GM18873 (cell line): ENCODE measurements at regions not wholly inside any gene's neighbourhood (a gene's known extent, or its start where the extent isn't known, plus 50 kb on each side); places are given as distances from the start of the nearest gene placed in this dataset.
"Not testable (repeated sequence)": the region's sequence is repeated elsewhere in the genome, so short reads cannot be mapped to it uniquely, and the experiment has no call there.

Experiments
- ATAC-seq: cut with Tn5 transposase; IDR thresholded peaks from one replicate; pipeline ENCODE4 v1.9.1; 2021; ENCODE audit warnings: mild to moderate bottlenecking, moderate library complexity, moderate number of reproducible peaks; ENCODE audit not compliant: unreplicated experiment, low FRiP score

DNA sequence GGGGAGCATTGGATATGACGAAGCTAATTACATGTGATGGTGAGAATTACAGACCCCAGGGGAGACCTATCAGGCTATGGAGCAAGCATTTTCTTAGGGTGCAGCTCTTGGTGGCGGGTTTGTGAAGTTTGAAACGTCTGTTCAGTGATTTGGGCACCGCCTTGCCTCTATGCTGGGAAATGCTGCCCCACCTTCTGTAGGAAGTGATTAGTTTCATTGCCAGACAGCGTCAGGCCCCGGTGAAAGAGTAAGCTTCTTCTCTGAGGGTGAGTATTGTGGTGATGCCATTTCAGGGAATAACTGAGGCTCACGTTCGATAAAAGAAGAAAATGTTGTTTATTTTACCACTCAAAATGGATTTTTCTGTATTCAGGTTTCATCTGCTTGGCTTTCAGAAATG, 186.2 kb upstream of the CDH2 start:
- no peak for ATAC-seq

DNA sequence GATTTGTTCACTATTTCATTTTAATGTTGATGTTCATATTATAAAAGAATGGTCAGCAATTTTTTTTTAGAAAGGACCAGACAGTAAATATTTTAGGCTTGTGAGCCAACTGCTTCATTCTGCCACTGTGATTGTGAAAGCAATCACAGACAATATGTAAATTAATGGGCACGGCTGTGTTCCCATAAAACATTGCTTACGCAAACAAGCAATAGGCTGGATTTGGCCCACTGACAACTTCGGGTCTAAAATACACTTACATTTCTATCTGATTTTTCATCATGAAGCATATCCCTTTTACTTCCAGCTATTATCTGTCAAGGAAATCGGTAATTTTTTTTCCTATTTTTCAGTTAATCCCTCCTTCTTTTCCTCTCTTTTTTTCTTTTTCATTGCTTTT, 182.2 kb upstream of the CDH2 start:
- no peak for ATAC-seq

DNA sequence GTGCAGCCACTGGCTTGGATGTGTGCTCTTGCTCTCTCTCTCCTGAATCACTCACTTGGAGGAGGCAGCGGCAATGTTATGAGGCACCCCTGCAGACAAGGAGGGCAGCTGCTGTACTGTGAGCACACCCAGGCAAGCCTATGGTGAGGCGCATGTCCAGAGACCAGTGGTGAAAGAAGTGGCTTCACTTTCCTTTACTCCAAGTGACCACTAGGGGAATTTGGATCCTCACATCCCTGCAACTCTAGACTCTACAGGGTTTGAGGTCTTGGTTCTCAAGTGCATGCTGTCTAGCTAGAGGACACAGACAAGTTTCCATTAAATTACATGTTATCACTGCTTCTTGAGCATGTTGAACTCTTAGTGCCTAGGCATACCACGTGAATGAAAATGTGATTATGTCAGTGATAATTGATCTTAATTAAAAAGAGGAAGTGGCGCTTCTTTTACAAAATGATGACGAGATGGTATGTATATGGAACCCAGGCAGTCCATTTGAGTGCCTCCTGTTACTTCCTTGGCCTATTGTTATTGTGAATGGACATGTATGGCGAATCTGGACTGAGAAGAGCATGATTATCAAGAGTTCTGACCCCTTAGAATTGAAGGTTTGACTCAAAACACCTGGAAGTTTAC, 181.0 kb upstream of the CDH2 start:
- no peak for ATAC-seq

- no peak for ATAC-seq
Observed at GRCh38 chr18:28350821-28351220, 173.9 kb upstream of the CDH2 start.

GRCh38 chr18:28342231-28342630, 165.3 kb upstream of the CDH2 start:
- no peak for ATAC-seq

DNA sequence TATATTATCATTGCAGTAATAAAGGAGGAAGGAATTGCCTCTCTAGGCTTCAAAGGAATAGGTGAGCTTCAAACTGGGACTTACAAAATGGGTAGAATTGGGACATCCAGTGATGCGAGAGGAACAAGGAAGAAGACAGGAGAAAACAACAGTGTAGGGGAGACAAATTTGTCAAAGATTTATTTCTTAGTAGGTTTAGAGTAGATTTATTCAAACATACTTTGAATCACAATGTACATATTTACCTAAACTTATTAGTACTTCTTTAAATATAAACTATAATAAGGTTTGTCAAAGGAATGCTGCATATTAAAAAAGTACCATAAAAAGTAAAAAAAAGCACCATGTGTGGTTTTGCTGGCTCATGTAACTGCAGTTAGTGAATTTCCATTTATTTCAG, 161.4 kb upstream of the CDH2 start:
- ATAC-seq = no peak

DNA sequence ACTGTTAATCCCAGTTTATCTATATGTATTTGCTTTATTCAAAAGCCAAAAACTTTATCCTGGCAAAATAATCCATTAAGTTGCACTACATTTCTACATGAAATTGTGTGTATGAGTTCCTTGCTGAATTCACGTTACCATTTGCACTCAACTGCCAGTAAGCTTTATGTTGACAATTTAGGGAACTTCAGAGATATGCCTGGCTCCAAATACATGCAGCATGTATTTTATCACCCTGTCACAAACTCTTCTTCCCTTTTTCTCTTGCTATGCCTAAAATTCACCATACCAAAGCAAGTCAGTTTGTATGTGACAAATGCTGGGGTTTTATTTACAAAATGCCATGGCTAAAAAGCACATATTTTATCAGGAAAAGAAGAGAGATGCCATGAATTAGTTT, 157.6 kb upstream of the CDH2 start:
- no peak for ATAC-seq

DNA sequence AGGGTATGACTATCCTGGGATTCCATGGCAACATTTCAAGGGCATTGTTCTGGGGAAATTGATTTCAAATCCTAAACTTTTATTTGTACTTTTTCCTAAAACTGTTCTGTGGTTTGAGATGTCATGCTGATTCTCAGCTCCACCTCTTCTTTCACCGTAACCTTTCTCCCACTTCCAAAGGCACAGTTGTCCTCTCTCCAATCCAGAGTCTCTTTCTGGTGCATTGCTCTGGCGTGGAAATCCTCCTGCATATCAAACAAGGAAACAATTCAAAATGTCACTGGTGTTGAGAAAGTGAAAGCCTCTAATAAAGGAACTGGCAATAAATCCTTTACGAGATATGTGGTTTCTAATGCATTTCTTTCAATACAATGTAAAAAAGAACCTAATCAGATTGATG, 155.1 kb upstream of the CDH2 start:
- no peak for ATAC-seq

DNA sequence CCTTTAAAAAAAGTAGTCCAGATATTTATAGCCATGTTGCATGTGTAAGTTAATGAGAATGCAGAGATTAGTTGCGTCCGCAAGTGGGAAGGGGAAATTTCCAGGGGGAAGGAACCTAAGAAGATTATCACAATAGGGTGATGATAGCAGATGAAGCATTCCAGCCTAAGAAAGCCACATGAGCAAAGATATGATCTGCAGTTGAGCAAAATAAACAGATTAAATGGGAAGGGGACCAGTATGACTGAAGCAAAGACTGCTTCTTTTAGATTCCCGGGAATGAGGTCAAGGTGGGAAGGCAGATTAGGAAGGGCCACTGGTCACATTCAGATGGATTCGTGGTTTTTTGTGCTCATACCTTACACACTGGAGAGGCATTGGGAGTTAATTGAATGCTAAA, 154.6 kb upstream of the CDH2 start:
- no peak for ATAC-seq

GRCh38 chr18:28313602-28314001, 136.7 kb upstream of the CDH2 start:
- no peak for ATAC-seq

DNA sequence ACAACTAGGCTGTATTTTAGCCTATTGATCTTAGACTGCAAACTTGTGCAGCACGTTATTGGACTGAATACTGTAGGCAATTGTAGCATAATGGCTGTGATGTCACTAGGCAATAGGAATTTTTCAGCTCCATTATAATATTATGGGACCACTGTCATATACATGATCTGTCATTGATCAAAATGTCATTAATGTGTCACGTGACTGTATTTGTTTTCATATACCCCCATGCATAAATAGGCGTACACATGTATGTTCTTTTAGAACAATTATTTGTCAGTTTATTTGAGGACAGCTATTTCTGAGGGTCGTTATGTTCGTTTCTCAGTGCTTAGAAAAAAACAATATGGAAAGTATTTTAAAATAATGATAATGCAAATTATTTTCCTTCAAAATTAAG, 111.9 kb upstream of the CDH2 start:
- no peak for ATAC-seq

GRCh38 chr18:28287146-28287545, 110.2 kb upstream of the CDH2 start:
- ATAC-seq = no peak

DNA sequence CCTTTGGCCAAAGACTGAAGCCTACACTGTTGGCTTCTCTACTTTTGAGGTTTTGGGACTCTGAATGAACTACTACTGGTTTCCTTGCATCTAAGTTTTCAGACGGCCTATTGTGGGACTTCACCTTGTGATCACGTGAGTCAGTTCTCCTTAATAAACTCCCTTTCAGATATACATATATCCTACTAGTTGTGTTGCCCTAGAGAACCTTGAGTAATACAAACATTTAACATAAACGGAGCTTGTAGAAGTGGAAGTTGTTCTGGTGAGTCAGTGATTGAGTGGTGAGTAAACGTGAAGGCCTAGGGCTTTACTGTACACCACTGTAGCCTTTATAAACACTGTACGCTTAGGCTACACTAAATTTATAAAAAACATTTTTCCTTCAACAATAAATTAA, 107.2 kb upstream of the CDH2 start:
- no peak for ATAC-seq

GRCh38 chr18:28281400-28281799, 104.5 kb upstream of the CDH2 start:
- ATAC-seq = no peak

DNA sequence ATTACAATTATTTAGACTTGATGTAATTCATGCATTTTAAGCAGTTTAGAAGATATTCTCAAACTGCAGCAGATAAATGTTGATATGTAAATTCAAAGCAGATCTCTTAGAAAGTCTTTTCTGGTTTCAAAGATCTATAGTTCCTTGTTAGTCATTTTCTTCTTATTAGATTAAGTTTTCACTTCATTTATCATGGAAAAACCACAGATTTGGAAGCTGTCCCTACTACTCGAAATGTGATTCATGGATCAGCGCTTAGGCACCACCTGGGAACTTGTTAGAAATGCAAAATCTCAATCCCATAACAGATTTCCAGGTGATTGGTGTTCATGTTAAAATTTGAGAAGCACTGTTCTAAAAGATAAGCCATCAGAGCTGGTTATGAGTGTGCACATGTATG, 92.8 kb upstream of the CDH2 start:
- no peak for ATAC-seq

DNA sequence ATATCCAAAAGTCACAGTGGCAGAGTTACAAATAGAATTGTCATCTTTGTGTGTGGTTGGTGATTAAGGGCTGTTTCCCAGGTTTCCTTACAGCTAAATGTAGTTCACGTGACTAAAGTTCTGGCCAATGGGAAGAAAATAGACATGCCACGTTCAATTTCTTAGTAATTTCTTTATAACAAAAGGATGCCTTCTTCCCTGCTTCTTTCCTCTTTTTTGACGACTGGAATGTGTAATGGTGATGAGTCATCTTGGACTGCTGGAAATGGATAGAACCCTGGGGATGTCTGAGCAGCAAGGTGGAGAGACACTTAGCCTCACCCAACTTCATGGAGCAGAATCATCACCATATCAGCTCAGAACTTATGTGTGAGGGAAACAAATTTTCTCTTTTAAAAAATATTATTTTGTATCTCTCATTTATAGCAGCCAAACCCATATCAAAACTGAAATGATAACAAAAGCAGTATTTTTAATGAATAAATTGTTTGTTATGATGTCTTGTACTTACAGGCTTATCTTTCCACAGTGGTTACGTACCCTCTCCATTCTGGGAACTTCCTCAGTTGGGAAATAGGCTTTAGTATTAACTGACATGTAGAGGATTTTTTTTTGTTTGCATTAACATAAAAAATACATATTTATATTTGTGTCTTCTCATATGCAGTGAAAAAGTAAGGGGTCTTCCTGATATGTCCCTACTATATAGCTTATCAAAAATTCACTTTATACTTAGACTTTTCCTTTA, 91.1 kb upstream of the CDH2 start:
- ATAC-seq = no peak

DNA sequence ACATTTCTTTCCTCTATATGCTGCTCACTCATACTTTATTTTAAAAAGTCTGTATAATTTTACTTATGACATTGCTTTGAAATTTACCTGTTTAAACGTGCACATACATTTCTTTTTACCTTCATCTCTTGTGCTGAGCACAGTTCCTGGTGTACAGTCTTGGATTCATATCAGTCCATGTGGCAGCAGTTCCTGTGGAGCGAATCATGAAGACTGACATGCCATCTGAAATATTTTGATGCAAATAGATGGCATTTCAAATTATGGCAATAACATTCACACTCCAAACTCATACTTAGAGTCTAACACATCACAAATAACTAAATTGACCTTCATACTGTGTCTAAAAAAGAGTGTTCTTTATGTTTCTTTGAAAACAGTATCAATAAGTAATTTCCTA, 90.3 kb upstream of the CDH2 start:
- ATAC-seq = no peak

DNA sequence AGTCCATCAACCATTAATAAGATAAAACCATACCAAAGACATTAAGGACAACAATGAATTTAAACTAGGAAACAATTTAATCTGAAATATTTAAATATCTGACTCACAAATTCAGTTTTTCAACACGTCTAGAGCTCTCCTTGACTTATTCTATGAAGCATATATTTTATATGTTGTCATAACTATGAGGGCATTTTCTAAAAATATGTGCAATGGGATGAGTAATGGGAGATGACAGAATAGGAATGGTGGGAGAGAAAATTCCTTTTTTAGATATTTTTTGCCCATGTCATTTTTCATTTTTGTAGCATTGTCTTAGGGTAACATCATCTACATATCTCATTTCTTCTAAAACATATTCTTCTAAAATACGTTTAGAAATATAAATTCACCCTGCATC, 79.2 kb upstream of the CDH2 start:
- ATAC-seq = no peak

DNA sequence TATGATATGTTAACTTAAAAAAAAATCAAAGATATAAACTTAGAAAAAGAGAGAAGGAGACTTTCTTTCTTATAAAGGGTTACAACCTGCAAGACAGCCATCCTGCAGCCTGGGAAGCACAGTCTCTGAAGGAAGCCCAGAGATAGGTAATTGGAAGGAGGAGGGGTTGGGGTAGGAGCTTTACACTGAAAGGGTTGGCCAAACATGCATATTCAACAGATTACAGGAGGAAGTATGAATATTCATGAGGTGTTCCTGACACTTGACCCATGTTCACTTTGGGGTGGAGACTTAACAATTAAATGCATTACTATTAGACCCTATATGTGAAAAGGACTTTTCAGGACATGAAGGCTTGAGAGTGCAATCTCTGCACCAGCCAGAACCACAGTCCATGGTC, 71.7 kb upstream of the CDH2 start:
- no peak for ATAC-seq

- not testable (repeated sequence) for ATAC-seq
Observed at GRCh38 chr18:28240626-28241025, 63.7 kb upstream of the CDH2 start.

DNA sequence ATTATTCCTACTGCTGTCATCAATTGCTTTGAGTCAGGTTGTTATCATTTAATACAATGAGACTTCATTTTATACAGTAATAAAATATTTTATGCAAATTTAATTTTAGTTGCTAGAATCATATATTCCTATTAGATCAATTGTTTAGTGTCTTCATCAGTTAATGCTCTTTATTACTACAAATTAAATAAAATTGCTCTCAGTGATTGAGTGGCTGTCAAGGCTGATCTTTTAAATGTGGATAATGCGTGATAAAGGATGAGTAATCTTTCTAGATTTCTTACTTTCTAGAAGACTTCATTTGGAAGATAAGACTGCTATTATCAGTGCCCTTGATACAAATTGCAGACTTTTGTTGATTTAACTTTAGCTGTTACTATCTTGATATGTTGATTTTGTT, 59.6 kb upstream of the CDH2 start:
- no peak for ATAC-seq
